ENCODE measurements at regions not wholly inside any gene's neighbourhood (a gene's known extent, or its start where the extent isn't known, plus 50 kb on each side); places are given as distances from the start of the nearest gene placed in this dataset.

- Histone ChIP-seq H3K27me3 (ENCODE audit: control insufficient read depth, insufficient read depth, low read length) (no peaks in the 10 kb centered on the region), H3K36me3 (ENCODE audit: control insufficient read depth, insufficient read depth, low read length) (no peaks in the 10 kb centered on the region), H3K4me3 (replicated peaks in 1 of 4; ENCODE audit: control extremely low read depth in 1 of 4, insufficient read depth in 1 of 4, low read depth in 3 of 4, low read length in 4 of 4) (no peak overlapping the region), H3K27ac (ENCODE audit: insufficient read depth, low read length) (no peak overlapping the region), H3K4me1 (ENCODE audit: control insufficient read depth, extremely low read depth, insufficient read depth, low read length) (no peaks in the 10 kb centered on the region), H3K9me3 (ENCODE audit: control insufficient read depth, insufficient read depth, low read depth, low read length) (no peaks in the 10 kb centered on the region), H3K4me2 (ENCODE audit: extremely low read depth, insufficient read depth, low read length) (no peak overlapping the region), H2AFZ (ENCODE audit: low read length) (no peak overlapping the region), H3K79me2 (ENCODE audit: control insufficient read depth, insufficient read depth, low read length) (no peaks in the 10 kb centered on the region), H4K20me1 (ENCODE audit: control insufficient read depth, extremely low read depth, insufficient read depth, low read length) (no peaks in the 10 kb centered on the region), H3K9ac (ENCODE audit: insufficient read depth, low read length) (no peak overlapping the region)
- TF ChIP-seq CTCF (conservative IDR thresholded peaks at IDR 0.05 in 1 of 2, IDR thresholded peaks at IDR 0.05 in 1 of 2; ENCODE audit: low read depth in 1 of 2, low read length in 2 of 2) (peak in 1 of 2 donors; percentile 16), EZH2 (IDR thresholded peaks at IDR 0.05; ENCODE audit: low read length, missing control alignments) (no peak)
- peak in 1 of 2 donors; percentile 33 for DNase-seq (ENCODE audit: low read depth in 2 of 2)
Measured at GRCh38 chr1:200253774-200254495, 155.9 kb downstream of the ZNF281 start.

GRCh38 chr1:200252531-200252930 lies 157.3 kb downstream of the ZNF281 start:
- Histone ChIP-seq H3K4me2 (ENCODE audit: extremely low read depth, insufficient read depth, low read length) (no peak overlapping the region), H3K36me3 (ENCODE audit: control insufficient read depth, insufficient read depth, low read length) (no peaks in the 10 kb centered on the region), H2AFZ (ENCODE audit: low read length) (no peak overlapping the region), H3K79me2 (ENCODE audit: control insufficient read depth, insufficient read depth, low read length) (no peaks in the 10 kb centered on the region), H3K9me3 (ENCODE audit: control insufficient read depth, insufficient read depth, low read depth, low read length) (no peaks in the 10 kb centered on the region), H3K27ac (ENCODE audit: insufficient read depth, low read length) (no peak overlapping the region), H3K9ac (ENCODE audit: insufficient read depth, low read length) (no peak overlapping the region), H3K4me3 (replicated peaks in 1 of 4; ENCODE audit: control extremely low read depth in 1 of 4, insufficient read depth in 1 of 4, low read depth in 3 of 4, low read length in 4 of 4) (no peak overlapping the region), H3K27me3 (ENCODE audit: control insufficient read depth, insufficient read depth, low read length) (no peaks in the 10 kb centered on the region), H4K20me1 (ENCODE audit: control insufficient read depth, extremely low read depth, insufficient read depth, low read length) (no peaks in the 10 kb centered on the region), H3K4me1 (ENCODE audit: control insufficient read depth, extremely low read depth, insufficient read depth, low read length) (no peaks in the 10 kb centered on the region)
- TF ChIP-seq CTCF (conservative IDR thresholded peaks at IDR 0.05 in 1 of 2, IDR thresholded peaks at IDR 0.05 in 1 of 2; ENCODE audit: low read depth in 1 of 2, low read length in 2 of 2) = no peak
- no peak for TF ChIP-seq EZH2 (IDR thresholded peaks at IDR 0.05; ENCODE audit: low read length, missing control alignments)
- DNase-seq (ENCODE audit: low read depth in 2 of 2) = peak in 1 of 2 donors; percentile 56

GRCh38 chr1:200250469-200250868 lies 159.4 kb downstream of the ZNF281 start:
- Histone ChIP-seq H3K4me2 (ENCODE audit: extremely low read depth, insufficient read depth, low read length) (no peak overlapping the region), H3K9me3 (ENCODE audit: control insufficient read depth, insufficient read depth, low read depth, low read length) (no peaks in the 10 kb centered on the region), H3K36me3 (ENCODE audit: control insufficient read depth, insufficient read depth, low read length) (no peaks in the 10 kb centered on the region), H3K4me1 (ENCODE audit: control insufficient read depth, extremely low read depth, insufficient read depth, low read length) (no peaks in the 10 kb centered on the region), H3K27ac (ENCODE audit: insufficient read depth, low read length) (no peak overlapping the region), H3K79me2 (ENCODE audit: control insufficient read depth, insufficient read depth, low read length) (no peaks in the 10 kb centered on the region), H3K9ac (ENCODE audit: insufficient read depth, low read length) (no peak overlapping the region), H2AFZ (ENCODE audit: low read length) (no peak overlapping the region), H3K27me3 (ENCODE audit: control insufficient read depth, insufficient read depth, low read length) (no peaks in the 10 kb centered on the region), H4K20me1 (ENCODE audit: control insufficient read depth, extremely low read depth, insufficient read depth, low read length) (no peaks in the 10 kb centered on the region), H3K4me3 (replicated peaks in 1 of 4; ENCODE audit: control extremely low read depth in 1 of 4, insufficient read depth in 1 of 4, low read depth in 3 of 4, low read length in 4 of 4) (no peak overlapping the region)
- no peak for DNase-seq (ENCODE audit: low read depth in 2 of 2)
- TF ChIP-seq EZH2 (IDR thresholded peaks at IDR 0.05; ENCODE audit: low read length, missing control alignments) (no peak), CTCF (conservative IDR thresholded peaks at IDR 0.05 in 1 of 2, IDR thresholded peaks at IDR 0.05 in 1 of 2; ENCODE audit: low read depth in 1 of 2, low read length in 2 of 2) (no peak)

Data from fibroblast of lung (primary cell).